Neural cell (in vitro differentiated cells): ENCODE measurements at regions not wholly inside any gene's neighbourhood (a gene's known extent, or its start where the extent isn't known, plus 50 kb on each side); places are given as distances from the start of the nearest gene placed in this dataset.

Source experiments
- H2AFZ ChIP-seq: fragments of 200-600, 300-800 bp; sonication (generic), shearing (Covaris generic); 2 replicates; pipeline ENCODE4 v1.6.0; 2014; ENCODE audit warnings: low read depth, mild to moderate bottlenecking, antibody characterized with exemption, low read length, moderate library complexity
- H3F3A ChIP-seq: fragments of 200-600 bp; shearing (Covaris generic); 2 replicates; pipeline ENCODE4 v1.6.1; 2016; ENCODE audit warnings: mild to moderate bottlenecking, moderate library complexity, mixed read lengths, antibody characterized with exemption, low read length; ENCODE audit not compliant: insufficient read depth, poor library complexity, severe bottlenecking
- H3K27ac ChIP-seq: fragments of 200-600, 300-800 bp; sonication (generic), shearing (Covaris generic); 2 replicates; pipeline ENCODE4 v1.5.1; 2014; ENCODE audit warnings: mild to moderate bottlenecking, low read length, moderate library complexity
- H3K27me3 ChIP-seq: fragments of 300-800, 200-600 bp; sonication (generic), shearing (Covaris generic); 2 replicates; pipeline ENCODE4 v1.6.0; 2014; ENCODE audit warnings: mild to moderate bottlenecking, low read depth, low read length, moderate library complexity; ENCODE audit not compliant: insufficient read depth
- H3K36me3 ChIP-seq: fragments of 300-800, 200-600 bp; sonication (generic), shearing (Covaris generic); 2 replicates; pipeline ENCODE4 v1.5.1; 2014; ENCODE audit warnings: mild to moderate bottlenecking, antibody characterized with exemption, low read length, moderate library complexity; ENCODE audit not compliant: insufficient read depth
- H3K4me2 ChIP-seq: fragments of 300-800, 200-600 bp; sonication (generic), shearing (Covaris generic); 2 replicates; pipeline ENCODE4 v1.6.0; 2014; ENCODE audit warnings: mild to moderate bottlenecking, low read length
- H3K4me3 ChIP-seq: fragments of 300-800, 200-600 bp; sonication (generic), shearing (Covaris generic); 2 replicates; pipeline ENCODE4 v1.5.1; 2014; ENCODE audit warnings: mild to moderate bottlenecking, low read length, moderate library complexity
- H3K79me2 ChIP-seq: fragments of 200-600 bp; shearing (Covaris generic); replicated peaks from 2 replicates; pipeline ENCODE4 v1.6.0; 2014; ENCODE audit warnings: mild to moderate bottlenecking, low read length, moderate library complexity; ENCODE audit not compliant: insufficient read depth
- H3K9ac ChIP-seq: fragments of 300-800, 200-600 bp; sonication (generic), shearing (Covaris generic); 2 replicates; pipeline ENCODE4 v1.6.1; 2016; ENCODE audit warnings: mild to moderate bottlenecking, low read length, mixed read lengths
- H3K9me2 ChIP-seq: fragments of 200-600 bp; shearing (Covaris generic); 2 replicates; pipeline ENCODE4 v1.6.1; 2016; ENCODE audit warnings: mild to moderate bottlenecking, low read length, mixed read lengths; ENCODE audit not compliant: insufficient read depth
- H3K9me3 ChIP-seq: fragments of 200-600, 300-800 bp; sonication (generic), shearing (Covaris generic); 2 replicates; pipeline ENCODE4 v1.6.1; 2016; ENCODE audit warnings: mild to moderate bottlenecking, mixed run types, low read length, moderate library complexity, mixed read lengths
- H4K20me1 ChIP-seq: fragments of 200-600 bp; shearing (Covaris generic); 2 replicates; pipeline ENCODE4 v1.6.1; 2016; ENCODE audit warnings: mild to moderate bottlenecking, mixed run types; ENCODE audit not compliant: insufficient read depth
- CTCF ChIP-seq: fragments of 450-650 bp; IDR thresholded peaks from 2 replicates; pipeline ENCODE4 v1.5.1; 2014; ENCODE audit warnings: antibody characterized with exemption, mild to moderate bottlenecking, moderate library complexity; ENCODE audit not compliant: poor library complexity, severe bottlenecking
- EP300 ChIP-seq: fragments of 450-650 bp; conservative IDR thresholded peaks from 2 replicates; pipeline ENCODE4 v1.6.1; 2014; ENCODE audit warnings: antibody characterized with exemption, mild to moderate bottlenecking, moderate library complexity; ENCODE audit not compliant: poor library complexity, severe bottlenecking
- EZH2 ChIP-seq: fragments of 200-600, 300-800 bp; shearing (Covaris generic), sonication (generic); IDR thresholded peaks from 2 replicates; pipeline ENCODE4 v1.6.1; 2014; ENCODE audit warnings: antibody characterized with exemption, low read length, borderline replicate concordance, mild to moderate bottlenecking; ENCODE audit not compliant: insufficient read depth, poor library complexity, severe bottlenecking
- MXI1 ChIP-seq: fragments of 450-650 bp; conservative IDR thresholded peaks from 2 replicates; pipeline ENCODE4 v1.6.1; 2014; ENCODE audit warnings: antibody characterized with exemption, mild to moderate bottlenecking; ENCODE audit not compliant: poor library complexity, severe bottlenecking
- POLR2AphosphoS5 ChIP-seq: IDR thresholded peaks from 2 replicates; pipeline ENCODE4 v1.6.1; 2012
- RAD21 ChIP-seq: fragments of 450-650 bp; conservative IDR thresholded peaks from 2 replicates; pipeline ENCODE4 v1.6.1; 2014; ENCODE audit warnings: antibody characterized with exemption, mild to moderate bottlenecking, moderate library complexity
- REST ChIP-seq: IDR thresholded peaks from 2 replicates; pipeline ENCODE4 v1.6.1; 2012; ENCODE audit warnings: borderline replicate concordance
- SMC3 ChIP-seq: fragments of 450-650 bp; conservative IDR thresholded peaks from 2 replicates; pipeline ENCODE4 v1.6.1; 2014; ENCODE audit warnings: antibody characterized with exemption, mild to moderate bottlenecking, moderate library complexity; ENCODE audit not compliant: poor library complexity
- TAF1 ChIP-seq: IDR thresholded peaks from 2 replicates; pipeline ENCODE4 v1.6.1; 2012; ENCODE audit warnings: low read depth

- Histone ChIP-seq H3F3A (no peaks in the 10 kb centered on the region), H3K27ac (no peak overlapping the region), H3K36me3 (no peaks in the 10 kb centered on the region), H3K79me2 (no peaks in the 10 kb centered on the region), H3K9me3 (no peaks in the 10 kb centered on the region), H3K4me3 (no peak overlapping the region), H3K9me2 (no peaks in the 10 kb centered on the region), H3K27me3 (no peaks in the 10 kb centered on the region), H2AFZ (no peak overlapping the region), H4K20me1 (no peaks in the 10 kb centered on the region), H3K4me2 (no peak overlapping the region), H3K9ac (no peak overlapping the region)
- TF ChIP-seq RAD21: no peak
- TF ChIP-seq EZH2: no peak
- TF ChIP-seq SMC3: no peak
- no peak for TF ChIP-seq TAF1
- no peak for TF ChIP-seq CTCF
- TF ChIP-seq REST: no peak
- TF ChIP-seq POLR2AphosphoS5: no peak
- TF ChIP-seq EP300: no peak
- no peak for TF ChIP-seq MXI1
Observed at GRCh38 chrX:95626748-95627147, 1057.9 kb upstream of the DIAPH2 start.

GRCh38 chrX:95628796-95629195 lies 1055.8 kb upstream of the DIAPH2 start:
- Histone ChIP-seq H2AFZ (no peak overlapping the region), H3K4me2 (no peak overlapping the region), H3F3A (no peaks in the 10 kb centered on the region), H3K4me3 (no peak overlapping the region), H4K20me1 (no peaks in the 10 kb centered on the region), H3K79me2 (no peaks in the 10 kb centered on the region), H3K9me2 (no peaks in the 10 kb centered on the region), H3K27ac (no peak overlapping the region), H3K36me3 (no peaks in the 10 kb centered on the region), H3K9ac (no peak overlapping the region), H3K27me3 (no peaks in the 10 kb centered on the region), H3K9me3 (no peaks in the 10 kb centered on the region)
- no peak for TF ChIP-seq EZH2
- no peak for TF ChIP-seq POLR2AphosphoS5
- TF ChIP-seq MXI1: no peak
- no peak for TF ChIP-seq CTCF
- no peak for TF ChIP-seq TAF1
